ENCODE measurements at regions not wholly inside any gene's neighbourhood (a gene's known extent, or its start where the extent isn't known, plus 50 kb on each side); places are given as distances from the start of the nearest gene placed in this dataset.
"Not testable (repeated sequence)": the region's sequence is repeated elsewhere in the genome, so short reads cannot be mapped to it uniquely, and the experiment has no call there.

- intact Hi-C loops (cut with DNase I), result no loop called here
- no peak for DNase-seq (ENCODE audit: low spot score)
These were observed 808.0 kb upstream of the PRR20A start for GRCh38 chr13:56332671-56333070.

- intact Hi-C loops (cut with DNase I), result no loop called here
- no peak for DNase-seq (ENCODE audit: low spot score)
These were observed 804.9 kb upstream of the PRR20A start for GRCh38 chr13:56335775-56336174.

- no peak for DNase-seq (ENCODE audit: low spot score)
- intact Hi-C loops (cut with DNase I), result no loop called here
These were observed 802.3 kb upstream of the PRR20A start for GRCh38 chr13:56338421-56338820.

- DNase-seq (ENCODE audit: low spot score), result no peak
- intact Hi-C loops (cut with DNase I), result no loop called here
These were observed 793.7 kb upstream of the PRR20A start for GRCh38 chr13:56347014-56347413.

- DNase-seq (ENCODE audit: low spot score), result no peak
- intact Hi-C loops (cut with DNase I), result no loop called here
These were observed 790.9 kb upstream of the PRR20A start for GRCh38 chr13:56349866-56350265.

GRCh38 chr13:56351041-56351440 lies 789.7 kb upstream of the PRR20A start:
- intact Hi-C loops (cut with DNase I), result no loop called here
- no peak for DNase-seq (ENCODE audit: low spot score)

GRCh38 chr13:56352361-56352760 lies 788.4 kb upstream of the PRR20A start:
- DNase-seq (ENCODE audit: low spot score), result no peak
- intact Hi-C loops (cut with DNase I), result no loop called here

- DNase-seq (ENCODE audit: low spot score), result no peak
- intact Hi-C loops (cut with DNase I), result no loop called here
These were observed 787.8 kb upstream of the PRR20A start for GRCh38 chr13:56352901-56353300.

GRCh38 chr13:56356690-56357089 lies 784.0 kb upstream of the PRR20A start:
- intact Hi-C loops (cut with DNase I), result no loop called here

GRCh38 chr13:56378566-56378965 lies 762.2 kb upstream of the PRR20A start:
- no peak for DNase-seq (ENCODE audit: low spot score)
- intact Hi-C loops (cut with DNase I), result loop anchor here in 1 of 2 donors (10.0 kb wide), 1 partner anchor 1286 kb away; no protein-coding TSS in a partner anchor

More at GRCh38 chr13:56356690-56357089, 784.0 kb upstream of the PRR20A start:
- DNase-seq (ENCODE audit: low spot score), result no peak

- DNase-seq (ENCODE audit: low spot score), result no peak
- intact Hi-C loops (cut with DNase I), result no loop called here
These were observed 747.2 kb upstream of the PRR20A start for GRCh38 chr13:56393549-56393948.

- intact Hi-C loops (cut with DNase I), result no loop called here
- no peak for DNase-seq (ENCODE audit: low spot score)
These were observed 744.4 kb upstream of the PRR20A start for GRCh38 chr13:56396318-56396717.

GRCh38 chr13:56400774-56401173 lies 739.9 kb upstream of the PRR20A start:
- DNase-seq (ENCODE audit: low spot score), result no peak
- intact Hi-C loops (cut with DNase I), result no loop called here

GRCh38 chr13:56412856-56413255 lies 727.9 kb upstream of the PRR20A start:
- intact Hi-C loops (cut with DNase I), result no loop called here

GRCh38 chr13:56424246-56424645 lies 716.5 kb upstream of the PRR20A start:
- no peak for DNase-seq (ENCODE audit: low spot score)
- intact Hi-C loops (cut with DNase I), result no loop called here

More at GRCh38 chr13:56412856-56413255, 727.9 kb upstream of the PRR20A start:
- no peak for DNase-seq (ENCODE audit: low spot score)

GRCh38 chr13:56457535-56458190 lies 683.1 kb upstream of the PRR20A start:
- DNase-seq (ENCODE audit: low spot score), result no peak

GRCh38 chr13:56459286-56459685 lies 681.4 kb upstream of the PRR20A start:
- no peak for DNase-seq (ENCODE audit: low spot score)
- intact Hi-C loops (cut with DNase I), result no loop called here

More at GRCh38 chr13:56457535-56458190, 683.1 kb upstream of the PRR20A start:
- intact Hi-C loops (cut with DNase I), result no loop called here

- DNase-seq (ENCODE audit: low spot score), result no peak
- intact Hi-C loops (cut with DNase I), result no loop called here
These were observed 639.0 kb upstream of the PRR20A start for GRCh38 chr13:56501750-56502149.

GRCh38 chr13:56510836-56511235 lies 629.9 kb upstream of the PRR20A start:
- DNase-seq (ENCODE audit: low spot score), result no peak
- intact Hi-C loops (cut with DNase I), result no loop called here

GRCh38 chr13:56512336-56512735 lies 628.4 kb upstream of the PRR20A start:
- DNase-seq (ENCODE audit: low spot score); intact Hi-C loops (cut with DNase I): not testable (repeated sequence)

GRCh38 chr13:56515441-56515840 lies 625.3 kb upstream of the PRR20A start:
- intact Hi-C loops (cut with DNase I), result no loop called here
- no peak for DNase-seq (ENCODE audit: low spot score)

Data from posterior vena cava (tissue), 2 donors.